Dedifferentiated amniotic fluid mesenchymal stem cell (primary cell): ENCODE measurements at regions not wholly inside any gene's neighbourhood (a gene's known extent, or its start where the extent isn't known, plus 50 kb on each side); places are given as distances from the start of the nearest gene placed in this dataset.
A peak's percentile ranks its signal among the peaks of the same experiment; 100 is the strongest.
"Not testable (repeated sequence)": the region's sequence is repeated elsewhere in the genome, so short reads cannot be mapped to it uniquely, and the experiment has no call there.

Experiments used
- DNase-seq: peaks from one replicate; pipeline ENCODE4 v3.0.0-alpha.2; 2016; ENCODE audit errors: extremely low spot score

DNA sequence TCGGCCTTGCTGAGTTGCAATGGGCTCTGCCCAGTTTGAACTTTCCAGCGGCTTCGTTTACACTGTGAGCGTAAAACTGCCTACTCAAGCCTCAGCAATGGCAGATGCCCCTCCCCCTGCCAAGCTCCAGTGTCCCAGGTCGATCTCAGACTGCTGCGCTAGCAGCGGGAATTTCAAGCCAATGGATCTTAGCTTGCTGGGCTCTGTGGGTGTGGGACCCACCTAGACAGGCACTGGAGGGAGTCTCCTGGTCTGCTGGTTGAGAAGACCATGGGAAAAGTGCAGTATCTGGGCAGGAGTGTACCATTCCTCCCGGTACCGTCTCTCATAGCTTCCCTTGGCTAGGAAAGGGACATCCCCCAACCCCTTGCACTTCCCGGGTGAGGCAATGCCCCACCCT lies 88.2 kb downstream of the KLHL28 start:
- DNase-seq = no peak

DNA sequence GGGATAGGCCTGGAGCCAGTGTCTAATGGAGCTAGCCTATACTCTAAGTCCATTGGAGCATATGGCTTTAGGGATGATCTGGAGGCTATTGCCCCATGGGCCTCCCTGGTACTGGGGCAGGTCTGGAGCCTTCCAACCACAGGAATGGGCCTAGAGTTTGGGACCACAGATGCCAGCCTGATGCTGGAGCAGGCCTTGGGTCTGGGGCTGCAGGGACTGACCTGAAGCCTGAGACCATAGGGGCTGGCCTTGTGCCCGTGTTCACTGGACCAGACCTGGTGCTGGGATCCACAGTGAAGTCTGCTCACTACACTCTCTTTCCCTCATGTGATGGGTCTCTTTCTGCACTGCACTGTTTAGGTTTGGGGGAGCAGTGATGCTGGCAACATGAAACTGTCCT lies 95.0 kb downstream of the KLHL28 start:
- DNase-seq = no peak

GRCh38 chr14:44866322-44866721 lies 95.4 kb downstream of the KLHL28 start:
- DNase-seq = no peak

GRCh38 chr14:44863271-44863670 lies 98.5 kb downstream of the KLHL28 start:
- no peak for DNase-seq

DNA sequence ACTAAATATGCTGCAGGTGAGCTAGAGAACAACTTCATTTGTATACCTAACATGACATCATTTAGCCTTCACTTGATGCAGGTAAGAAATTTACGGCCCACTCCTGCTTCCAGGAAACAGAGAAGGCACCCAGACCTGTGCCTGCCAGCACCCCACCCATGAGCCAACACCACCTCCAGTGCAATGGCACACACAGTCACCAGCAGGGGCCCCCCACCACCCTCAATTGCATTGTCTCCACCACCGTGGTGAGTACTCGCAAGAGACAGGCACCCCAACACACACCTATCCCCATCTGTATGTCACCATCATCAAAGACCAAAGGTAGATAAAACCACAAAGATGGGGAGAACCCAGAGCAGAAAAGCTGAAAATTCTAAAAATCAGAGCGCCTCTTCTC lies 107.6 kb downstream of the KLHL28 start:
- no peak for DNase-seq

DNA sequence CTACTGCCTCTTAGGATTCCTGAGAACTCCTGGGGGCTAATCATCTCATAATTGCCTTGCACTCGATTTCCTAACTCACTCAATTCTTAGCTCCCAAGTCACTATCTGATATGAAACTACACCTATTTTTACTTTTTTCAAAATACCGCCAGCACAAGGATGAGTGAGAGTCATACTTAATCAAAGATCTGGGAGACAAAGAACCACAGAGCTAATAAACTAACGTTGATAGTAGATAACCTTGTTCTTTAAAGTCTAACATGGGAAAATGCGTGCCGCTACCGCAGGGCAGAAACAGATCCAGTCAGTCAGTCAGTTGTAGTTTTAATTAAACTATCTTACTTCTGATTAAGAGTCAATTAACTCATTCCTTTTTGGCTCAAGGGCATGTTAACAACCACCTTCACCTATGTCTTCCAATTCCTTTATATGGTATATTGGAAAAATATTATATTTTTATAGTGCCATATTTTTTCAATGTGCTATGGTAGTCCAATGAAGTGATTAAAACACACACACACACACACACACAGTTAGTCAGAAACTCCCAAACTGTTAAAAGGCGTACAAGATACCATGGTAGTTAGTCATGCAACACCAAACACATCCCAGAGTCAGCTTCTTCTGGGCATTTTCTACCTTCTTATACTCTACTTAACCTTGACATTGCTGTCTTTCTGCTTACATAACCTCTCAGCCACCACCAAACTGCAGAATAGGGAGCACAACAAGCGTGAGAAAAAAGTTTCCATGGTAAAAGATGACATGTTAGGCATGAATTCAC lies 114.0 kb downstream of the KLHL28 start:
- no peak for DNase-seq

DNA sequence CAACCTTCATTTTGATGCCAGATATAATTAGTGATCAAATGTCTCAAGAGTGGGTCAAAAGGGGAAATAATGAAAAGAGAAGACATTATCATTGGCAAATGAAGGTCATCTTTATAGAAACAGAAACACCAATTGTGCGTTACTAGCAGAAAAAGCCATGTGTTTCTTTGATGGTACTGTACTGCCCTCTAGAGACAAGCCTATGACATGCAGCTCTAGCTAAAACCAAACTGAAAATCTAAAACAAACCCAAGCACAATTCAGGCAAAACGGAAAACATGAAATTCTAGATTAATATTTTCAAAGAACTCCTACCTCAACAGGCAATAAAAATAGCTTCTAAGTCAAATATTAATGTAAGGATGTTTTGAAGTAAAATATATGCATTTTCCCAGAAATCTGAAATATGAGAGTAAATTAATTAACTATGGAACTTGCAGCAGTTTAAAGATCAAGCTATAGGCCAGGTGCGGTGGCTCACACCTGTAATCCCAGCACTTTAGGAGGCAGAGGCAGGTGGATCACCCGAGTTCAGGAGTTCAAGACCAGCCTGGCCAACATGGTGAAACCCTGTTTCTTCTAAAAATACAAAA lies 115.4 kb downstream of the KLHL28 start:
- DNase-seq = no peak

DNA sequence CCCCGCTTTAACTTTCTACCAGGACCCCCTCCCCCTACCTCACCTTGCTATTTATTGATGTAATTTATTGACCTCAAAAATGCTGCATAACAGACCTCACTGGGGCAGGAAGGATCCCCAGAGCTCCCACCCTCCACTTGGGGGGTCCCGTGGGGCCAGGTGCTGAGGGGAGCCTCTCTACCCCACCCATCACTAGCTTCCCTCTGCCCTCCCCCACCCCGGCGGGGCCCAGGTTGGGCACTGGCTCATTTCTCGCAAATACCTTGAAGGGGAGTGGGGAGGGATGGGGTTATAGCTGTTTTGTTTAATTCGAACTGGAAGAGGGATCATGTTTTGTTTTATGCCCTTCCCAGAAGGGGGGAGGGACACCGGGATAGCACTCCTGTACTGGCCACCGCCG lies 125.8 kb downstream of the KLHL28 start:
- DNase-seq = not testable (repeated sequence)

DNA sequence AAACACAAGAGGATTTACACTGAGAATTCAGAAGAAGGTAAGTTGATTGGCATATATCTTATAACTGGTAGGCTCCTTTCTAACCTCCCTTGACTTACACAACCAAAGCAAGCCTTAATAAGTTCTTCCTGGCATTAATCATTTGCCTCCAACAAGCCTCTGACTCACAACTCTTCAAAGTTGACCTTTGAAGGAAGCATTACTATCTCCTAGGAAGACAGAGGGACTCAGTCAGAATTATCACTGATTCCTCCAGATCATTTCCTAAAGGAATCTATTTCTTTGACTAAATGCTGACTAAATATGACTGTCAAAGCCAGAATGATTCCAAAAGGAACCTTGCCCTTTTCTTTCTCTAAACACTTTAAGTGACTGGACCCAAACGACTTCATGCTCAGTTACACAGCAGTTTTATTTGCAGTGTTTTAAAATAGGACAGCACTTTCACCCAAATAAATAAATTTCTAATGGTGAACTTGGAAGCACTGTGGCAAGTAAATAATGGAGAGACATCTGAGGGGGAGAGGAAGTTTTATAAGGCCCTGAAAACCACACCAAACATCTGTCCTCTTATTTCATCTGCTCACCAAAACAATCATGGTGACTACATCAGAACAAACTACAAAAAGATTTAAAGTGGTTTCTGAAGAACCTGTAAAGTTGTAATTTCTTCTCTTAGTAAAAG lies 128.2 kb downstream of the KLHL28 start:
- no peak for DNase-seq

- DNase-seq = no peak
Measured at GRCh38 chr14:44830371-44830770, 131.4 kb downstream of the KLHL28 start.

- DNase-seq = no peak
Measured at GRCh38 chr14:44829021-44829420, 132.7 kb downstream of the KLHL28 start.

DNA sequence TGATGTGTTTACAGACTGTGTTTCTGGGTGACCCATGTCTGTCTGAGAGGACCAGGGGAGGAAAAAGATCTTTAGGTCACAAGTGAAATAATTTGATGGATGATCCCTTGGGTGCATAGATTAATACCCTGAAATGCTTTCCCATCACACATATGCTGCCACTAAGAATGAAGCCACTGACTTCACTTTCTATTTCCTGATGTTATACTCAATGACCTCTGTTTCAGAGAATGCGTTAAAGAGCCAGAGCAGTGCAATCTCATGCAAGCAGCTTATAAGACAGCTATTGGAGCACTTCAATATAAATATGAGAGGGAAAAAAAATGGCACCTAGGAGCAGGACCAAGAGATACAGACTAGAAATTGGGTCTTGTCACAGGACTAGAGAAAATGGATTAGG lies 133.7 kb downstream of the KLHL28 start:
- DNase-seq = no peak

- no peak for DNase-seq
Measured at GRCh38 chr14:44820230-44820964, 141.3 kb downstream of the KLHL28 start.

DNA sequence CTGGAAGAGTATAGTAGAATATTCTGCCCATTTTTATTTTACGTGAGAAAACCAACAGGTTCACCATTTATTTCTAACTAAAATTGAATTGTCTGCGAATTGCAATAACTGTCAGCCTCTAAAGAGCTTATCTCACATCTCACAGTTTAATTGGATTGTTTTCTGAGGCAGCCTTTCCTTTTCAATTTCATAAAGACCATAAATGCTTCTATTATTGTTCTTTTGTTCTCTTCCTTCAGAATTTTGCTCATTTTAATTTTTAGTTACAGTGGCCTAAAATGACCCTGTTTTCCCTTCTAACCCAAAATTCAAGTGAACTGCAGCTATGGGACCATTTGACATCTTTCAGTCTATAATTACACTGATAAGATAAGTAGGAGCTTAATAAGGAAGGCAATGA lies 147.6 kb downstream of the KLHL28 start:
- no peak for DNase-seq

DNA sequence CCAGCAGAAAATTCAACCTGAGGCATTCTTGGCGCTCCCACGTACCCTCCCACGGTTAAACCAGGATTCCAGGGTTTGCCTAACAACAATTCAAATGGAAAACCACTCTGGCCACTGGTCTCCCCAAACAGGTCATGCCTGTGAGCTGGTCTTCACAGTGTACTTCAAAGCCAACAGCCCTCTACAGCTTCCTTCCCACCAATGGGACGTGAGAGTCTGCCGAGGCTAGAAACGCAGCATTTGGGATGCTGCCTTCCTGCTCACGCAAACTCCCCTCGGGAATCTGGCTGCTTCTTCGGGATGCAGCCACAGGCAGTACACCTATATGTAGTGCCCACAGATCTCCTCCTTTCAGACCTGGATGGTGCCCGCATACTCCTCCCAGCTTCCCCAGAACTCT lies 149.1 kb downstream of the KLHL28 start:
- DNase-seq = no peak

DNA sequence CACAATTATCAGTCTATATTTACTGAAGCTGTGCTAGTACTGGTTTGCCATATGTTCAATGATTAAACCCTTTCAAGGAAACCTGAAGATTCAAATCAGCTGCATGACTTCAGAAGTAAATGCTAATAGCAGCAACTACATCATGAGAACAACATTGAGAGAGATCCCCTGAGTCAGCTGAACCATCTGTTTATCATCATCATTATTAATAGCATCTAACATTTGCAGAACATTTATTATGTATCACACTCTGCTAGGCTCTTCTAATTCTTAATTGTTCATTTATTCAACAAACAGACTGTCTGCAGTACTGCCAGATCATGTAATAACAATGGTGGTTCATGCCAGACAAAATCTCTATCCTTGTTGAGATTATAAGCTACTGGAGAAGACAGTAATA lies 157.4 kb downstream of the KLHL28 start:
- no peak for DNase-seq

- peak; percentile 58 for DNase-seq
Measured at GRCh38 chr14:44803239-44803905, 158.4 kb downstream of the KLHL28 start.

GRCh38 chr14:44798386-44799242 lies 163.1 kb downstream of the KLHL28 start:
- no peak for DNase-seq

DNA sequence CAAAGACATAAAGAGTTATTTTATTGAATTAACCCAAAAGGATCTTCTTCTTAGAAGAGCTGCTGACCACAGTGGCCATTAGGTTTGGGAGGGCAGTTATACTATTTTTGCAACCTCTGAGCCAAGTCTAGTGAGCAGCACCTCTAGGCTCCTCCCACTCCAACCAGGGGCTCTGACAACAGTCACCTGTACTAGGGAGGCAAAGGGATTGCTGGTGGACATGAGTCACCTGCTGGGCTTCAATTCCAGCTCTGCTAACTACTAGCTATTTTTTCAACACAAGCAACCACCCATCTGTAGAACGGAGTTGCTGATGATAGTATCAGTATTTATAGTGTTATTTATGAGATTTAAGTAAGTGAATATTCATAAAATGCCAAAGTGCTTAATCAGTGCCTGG lies 166.0 kb downstream of the KLHL28 start:
- DNase-seq = no peak

DNA sequence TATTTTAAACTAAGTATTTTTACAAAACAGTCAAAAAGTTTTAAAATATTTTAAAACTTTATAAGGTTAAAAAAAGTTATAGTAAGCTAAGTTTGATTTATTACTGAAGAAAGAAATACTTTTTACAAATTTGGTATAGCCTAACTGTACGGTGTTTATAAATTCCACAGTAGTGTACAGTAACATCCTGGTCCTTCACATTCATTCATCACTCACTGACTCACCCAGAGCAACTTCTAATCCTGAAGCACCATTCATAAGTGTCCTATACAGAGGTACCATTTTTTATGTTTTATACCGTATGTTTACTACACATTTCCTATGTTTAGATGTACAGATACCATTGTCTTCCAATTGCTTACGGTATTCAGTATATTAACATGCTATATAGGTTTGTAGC lies 170.0 kb downstream of the KLHL28 start:
- DNase-seq = no peak

GRCh38 chr14:44788612-44789011 lies 173.1 kb downstream of the KLHL28 start:
- no peak for DNase-seq
